NB4 (cell line): ENCODE measurements at regions not wholly inside any gene's neighbourhood (a gene's known extent, or its start where the extent isn't known, plus 50 kb on each side); places are given as distances from the start of the nearest gene placed in this dataset.

Experiments used
- MYC ChIP-seq: IDR thresholded peaks from 2 replicates; pipeline ENCODE4 v1.6.1; 2011; ENCODE audit warnings: low read depth, low read length
- POLR2A ChIP-seq: IDR thresholded peaks from 2 replicates; pipeline ENCODE4 v1.6.1; 2011; ENCODE audit warnings: mild to moderate bottlenecking; ENCODE audit not compliant: insufficient read length; ENCODE audit errors: extremely low read depth
- TF ChIP-seq, protein P1 (sequence below): IDR thresholded peaks from one replicate; pipeline ENCODE4 v1.5.1; 2012; ENCODE audit warnings: low read depth, low read length
- TF ChIP-seq, protein P2 (sequence below): IDR thresholded peaks from 2 replicates; pipeline ENCODE4 v1.6.1; 2011; ENCODE audit warnings: low read depth, low read length

DNA sequence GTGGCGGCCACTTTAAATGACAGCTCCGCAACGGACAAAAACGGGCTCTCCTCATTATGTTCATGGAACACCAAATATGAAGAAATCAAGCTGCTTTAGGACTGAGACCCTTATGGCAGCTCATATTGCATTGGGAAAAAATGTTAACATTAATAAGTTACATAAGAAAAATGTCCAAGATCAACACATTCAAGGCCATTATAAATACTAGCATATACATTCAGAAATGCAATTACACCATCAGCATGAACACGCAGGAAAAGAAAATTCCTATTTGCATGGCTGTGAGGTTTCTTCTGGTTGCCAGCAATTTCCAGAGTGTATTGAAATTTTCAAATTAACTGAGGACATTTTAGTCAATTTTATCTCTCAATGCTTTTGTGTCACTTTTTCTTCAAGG lies 374.1 kb upstream of the NRP1 start:
- TF ChIP-seq, protein P1, sequence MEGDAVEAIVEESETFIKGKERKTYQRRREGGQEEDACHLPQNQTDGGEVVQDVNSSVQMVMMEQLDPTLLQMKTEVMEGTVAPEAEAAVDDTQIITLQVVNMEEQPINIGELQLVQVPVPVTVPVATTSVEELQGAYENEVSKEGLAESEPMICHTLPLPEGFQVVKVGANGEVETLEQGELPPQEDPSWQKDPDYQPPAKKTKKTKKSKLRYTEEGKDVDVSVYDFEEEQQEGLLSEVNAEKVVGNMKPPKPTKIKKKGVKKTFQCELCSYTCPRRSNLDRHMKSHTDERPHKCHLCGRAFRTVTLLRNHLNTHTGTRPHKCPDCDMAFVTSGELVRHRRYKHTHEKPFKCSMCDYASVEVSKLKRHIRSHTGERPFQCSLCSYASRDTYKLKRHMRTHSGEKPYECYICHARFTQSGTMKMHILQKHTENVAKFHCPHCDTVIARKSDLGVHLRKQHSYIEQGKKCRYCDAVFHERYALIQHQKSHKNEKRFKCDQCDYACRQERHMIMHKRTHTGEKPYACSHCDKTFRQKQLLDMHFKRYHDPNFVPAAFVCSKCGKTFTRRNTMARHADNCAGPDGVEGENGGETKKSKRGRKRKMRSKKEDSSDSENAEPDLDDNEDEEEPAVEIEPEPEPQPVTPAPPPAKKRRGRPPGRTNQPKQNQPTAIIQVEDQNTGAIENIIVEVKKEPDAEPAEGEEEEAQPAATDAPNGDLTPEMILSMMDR: no peak
- no peak for TF ChIP-seq POLR2A
- TF ChIP-seq, protein P2, sequence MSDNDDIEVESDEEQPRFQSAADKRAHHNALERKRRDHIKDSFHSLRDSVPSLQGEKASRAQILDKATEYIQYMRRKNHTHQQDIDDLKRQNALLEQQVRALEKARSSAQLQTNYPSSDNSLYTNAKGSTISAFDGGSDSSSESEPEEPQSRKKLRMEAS: no peak
- no peak for TF ChIP-seq MYC
